CD14-positive monocyte (primary cell): ENCODE measurements at regions not wholly inside any gene's neighbourhood (a gene's known extent, or its start where the extent isn't known, plus 50 kb on each side); places are given as distances from the start of the nearest gene placed in this dataset.

Source experiments
- DNase-seq, 3 donors: peaks; one replicate each; pipeline ENCODE4 v3.0.0-alpha.2; 2011 to 2022
- H2AFZ ChIP-seq: 2 replicates; pipeline ENCODE4 v1.6.0; 2012; ENCODE audit warnings: mild to moderate bottlenecking, low read depth, low read length, inconsistent platforms; ENCODE audit not compliant: insufficient read depth, poor library complexity, severe bottlenecking
- H3K27ac ChIP-seq, 2 donors: 1 replicate in 1 of 2; 2 replicates in 1 of 2; pipeline ENCODE4 v1.5.1; 2012 to 2013; ENCODE audit warnings: low read length in 2 of 2, control low read depth in 1 of 2, inconsistent platforms in 1 of 2, low read depth in 1 of 2, mild to moderate bottlenecking in 1 of 2
- H3K27me3 ChIP-seq, 2 donors: one replicate each; pipeline versions ENCODE4 v1.6.0 to v1.6.1; 2011 to 2013; ENCODE audit warnings: low read length in 2 of 2; ENCODE audit not compliant: control insufficient read depth in 2 of 2, insufficient read depth in 2 of 2
- H3K36me3 ChIP-seq, 2 donors: replicated peaks in 1 of 2; 1 replicate in 1 of 2; 2 replicates in 1 of 2; pipeline versions ENCODE4 v1.5.1 to v1.6.1; 2012 to 2013; ENCODE audit warnings: low read length in 2 of 2, control low read depth in 1 of 2, inconsistent platforms in 1 of 2, mild to moderate bottlenecking in 1 of 2; ENCODE audit not compliant: insufficient read depth in 2 of 2, control insufficient read depth in 1 of 2
- H3K4me1 ChIP-seq, 2 donors: 1 replicate in 1 of 2; 2 replicates in 1 of 2; pipeline versions ENCODE4 v1.5.1 to v1.6.1; 2012 to 2013; ENCODE audit warnings: low read length in 2 of 2, control low read depth in 1 of 2, inconsistent platforms in 1 of 2, mild to moderate bottlenecking in 1 of 2, moderate library complexity in 1 of 2; ENCODE audit not compliant: insufficient read depth in 2 of 2, control insufficient read depth in 1 of 2
- H3K4me2 ChIP-seq: replicated peaks from 2 replicates; pipeline ENCODE3; 2012; ENCODE audit warnings: low read length, moderate library complexity, mild to moderate bottlenecking; ENCODE audit not compliant: poor library complexity, severe bottlenecking; ENCODE audit errors: extremely low read depth
- H3K4me3 ChIP-seq, 3 experiments: fragments of 200-600 bp in 1 of 3; sonication (generic) in 1 of 3; replicated peaks in 1 of 3; 1 replicate in 2 of 3; 2 replicates in 1 of 3; pipeline ENCODE4 v1.5.1; 2011 to 2013; ENCODE audit warnings: low read length in 3 of 3, mild to moderate bottlenecking in 3 of 3, control low read depth in 2 of 3, low read depth in 2 of 3, inconsistent platforms in 1 of 3, moderate library complexity in 1 of 3
- H3K79me2 ChIP-seq: 2 replicates; pipeline ENCODE4 v1.6.0; 2012; ENCODE audit warnings: mild to moderate bottlenecking, control low read depth, inconsistent platforms, low read length, moderate library complexity; ENCODE audit not compliant: insufficient read depth
- H3K9ac ChIP-seq: 2 replicates; pipeline ENCODE4 v1.6.0; 2017; ENCODE audit warnings: low read length, mild to moderate bottlenecking; ENCODE audit not compliant: insufficient read depth, poor library complexity, severe bottlenecking
- H3K9me3 ChIP-seq, 2 donors: replicated peaks in 1 of 2; 1 replicate in 1 of 2; 2 replicates in 1 of 2; pipeline versions ENCODE4 v1.5.1 to v1.6.1; 2012 to 2013; ENCODE audit warnings: low read length in 2 of 2, control low read depth in 1 of 2; ENCODE audit not compliant: control insufficient read depth in 1 of 2, insufficient read depth in 1 of 2
- H4K20me1 ChIP-seq: 2 replicates; pipeline ENCODE4 v1.6.0; 2012; ENCODE audit warnings: mild to moderate bottlenecking, low read length, control low read depth, moderate library complexity; ENCODE audit not compliant: insufficient read depth
- H3K27ac Mint-ChIP-seq, 7 donors: one replicate each; pipeline ENCODE4 v1.8.0; 2020; ENCODE audit warnings: mild to moderate bottlenecking in 7 of 7, mixed read lengths in 7 of 7, moderate library complexity in 6 of 7, inconsistent platforms in 2 of 7
- H3K27me3 Mint-ChIP-seq, 3 donors: one replicate each; pipeline ENCODE4 v1.8.0; 2021 to 2022; ENCODE audit warnings: low read depth in 3 of 3, mild to moderate bottlenecking in 3 of 3, mixed read lengths in 3 of 3, moderate library complexity in 3 of 3, inconsistent platforms in 1 of 3
- H3K36me3 Mint-ChIP-seq, 2 donors: one replicate each; pipeline ENCODE4 v1.8.0; 2020; ENCODE audit warnings: mixed read lengths in 2 of 2, inconsistent platforms in 1 of 2, mild to moderate bottlenecking in 1 of 2
- H3K4me1 Mint-ChIP-seq: one replicate; pipeline ENCODE4 v1.8.0; 2020; ENCODE audit warnings: mild to moderate bottlenecking, mixed read lengths
- H3K4me3 Mint-ChIP-seq, 2 donors: one replicate each; pipeline ENCODE4 v1.8.0; 2020; ENCODE audit warnings: mild to moderate bottlenecking in 2 of 2, mixed read lengths in 2 of 2, moderate library complexity in 1 of 2
- H3K9me3 Mint-ChIP-seq, 7 donors: one replicate each; pipeline ENCODE4 v1.8.0; 2020 to 2022; ENCODE audit warnings: mixed read lengths in 7 of 7, mild to moderate bottlenecking in 6 of 7, moderate library complexity in 6 of 7, inconsistent platforms in 2 of 7
- WGBS: methylation state at CpG from one replicate; pipeline ENCODE4 v1.1.5; 2013; ENCODE audit warnings: missing lambda C conversion rate; ENCODE audit not compliant: insufficient coverage; 5-methylcytosine and 5-hydroxymethylcytosine counted together
- intact Hi-C, 2 donors: fragments of 100-400 bp; cut with micrococcal nuclease; formaldehyde crosslinking; loops; one replicate each; pipeline versions ENCODE4 v1.15.0 to v1.15.1; 2023
- TF ChIP-seq, protein P1 (sequence below): fragments of 200-600 bp; IDR thresholded peaks from one replicate; pipeline ENCODE4 v1.8.0; 2022; ENCODE audit warnings: antibody characterized with exemption, mild to moderate bottlenecking

DNA sequence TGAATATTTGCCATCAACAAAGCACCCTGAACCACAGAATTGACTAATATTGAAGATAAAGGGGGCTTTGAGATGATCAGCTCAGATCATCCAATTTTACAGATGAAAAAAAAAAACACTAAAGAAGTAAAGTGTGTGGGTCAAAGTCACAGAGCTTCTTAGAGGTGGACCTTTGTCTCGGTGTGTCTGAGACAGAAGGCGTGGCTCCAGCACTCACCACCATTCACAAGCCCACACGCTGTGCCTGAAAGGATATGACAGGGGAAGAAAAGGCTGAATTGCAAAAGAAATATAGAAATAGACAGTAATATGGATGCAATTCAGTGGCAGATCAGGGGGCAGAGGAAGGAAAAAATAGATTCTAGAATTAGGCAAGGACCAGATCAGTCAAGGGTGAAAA lies 114.9 kb upstream of the PLXNA4 start:
- Mint-ChIP-seq H3K9me3 (peaks cover 0 to 9% (median 2%) of the 10 kb centered on the region in 7 donors), H3K4me3 (no peak overlapping the region)

DNA sequence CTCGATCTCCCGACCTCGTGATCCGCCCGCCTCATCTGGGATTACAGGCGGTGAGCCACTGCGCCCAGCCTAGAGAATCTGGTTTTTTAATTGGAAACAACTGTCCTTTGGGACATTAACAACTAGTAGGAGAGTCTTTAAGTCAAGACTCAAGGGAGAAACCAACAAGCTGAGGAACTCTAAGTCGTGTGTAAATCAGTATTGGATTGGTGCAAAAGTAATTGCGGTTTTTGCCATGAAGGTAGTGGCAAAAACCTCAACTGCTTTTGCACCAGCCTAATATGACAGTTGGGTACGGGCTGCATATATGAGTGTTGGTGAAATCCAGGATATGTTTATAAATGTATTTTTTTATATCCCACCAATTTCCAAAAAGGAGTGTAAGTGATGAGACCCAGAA lies 113.9 kb upstream of the PLXNA4 start:
- no peak for DNase-seq
- WGBS: 88% methylated on average over 8 of the region's 10 CpGs
- no peaks in the 10 kb centered on the region for H4K20me1 ChIP-seq
- H3K9me3 ChIP-seq: no peaks in the 10 kb centered on the region
- Mint-ChIP-seq H3K27me3 (peaks cover 0 to 6% (median 3%) of the 10 kb centered on the region in 3 donors), H3K27ac (no peak overlapping the region), H3K4me3 (no peak overlapping the region), H3K9me3 (peaks cover 1 to 13% (median 6%) of the 10 kb centered on the region in 7 donors), H3K36me3 (no peaks in the 10 kb centered on the region), H3K4me1 (no peaks in the 10 kb centered on the region)
- no peaks in the 10 kb centered on the region for H3K27me3 ChIP-seq
- no peak overlapping the region for H3K4me2 ChIP-seq
- H3K4me1 ChIP-seq: no peaks in the 10 kb centered on the region
- H3K9ac ChIP-seq: no peak overlapping the region
- no peaks in the 10 kb centered on the region for H3K36me3 ChIP-seq
- H2AFZ ChIP-seq: no peak overlapping the region
- H3K4me3 ChIP-seq: no peak overlapping the region
- TF ChIP-seq, protein P1, sequence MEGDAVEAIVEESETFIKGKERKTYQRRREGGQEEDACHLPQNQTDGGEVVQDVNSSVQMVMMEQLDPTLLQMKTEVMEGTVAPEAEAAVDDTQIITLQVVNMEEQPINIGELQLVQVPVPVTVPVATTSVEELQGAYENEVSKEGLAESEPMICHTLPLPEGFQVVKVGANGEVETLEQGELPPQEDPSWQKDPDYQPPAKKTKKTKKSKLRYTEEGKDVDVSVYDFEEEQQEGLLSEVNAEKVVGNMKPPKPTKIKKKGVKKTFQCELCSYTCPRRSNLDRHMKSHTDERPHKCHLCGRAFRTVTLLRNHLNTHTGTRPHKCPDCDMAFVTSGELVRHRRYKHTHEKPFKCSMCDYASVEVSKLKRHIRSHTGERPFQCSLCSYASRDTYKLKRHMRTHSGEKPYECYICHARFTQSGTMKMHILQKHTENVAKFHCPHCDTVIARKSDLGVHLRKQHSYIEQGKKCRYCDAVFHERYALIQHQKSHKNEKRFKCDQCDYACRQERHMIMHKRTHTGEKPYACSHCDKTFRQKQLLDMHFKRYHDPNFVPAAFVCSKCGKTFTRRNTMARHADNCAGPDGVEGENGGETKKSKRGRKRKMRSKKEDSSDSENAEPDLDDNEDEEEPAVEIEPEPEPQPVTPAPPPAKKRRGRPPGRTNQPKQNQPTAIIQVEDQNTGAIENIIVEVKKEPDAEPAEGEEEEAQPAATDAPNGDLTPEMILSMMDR: no peak
- no peak overlapping the region for H3K27ac ChIP-seq
- H3K79me2 ChIP-seq: no peaks in the 10 kb centered on the region
- intact Hi-C loops: no loop called here

More for the DNA sequence above, 114.9 kb upstream of the PLXNA4 start:
- Histone ChIP-seq H4K20me1 (no peaks in the 10 kb centered on the region), H3K9ac (no peak overlapping the region), H3K27ac (no peak overlapping the region), H3K27me3 (no peaks in the 10 kb centered on the region), H3K9me3 (no peaks in the 10 kb centered on the region), H3K4me3 (no peak overlapping the region), H3K36me3 (no peaks in the 10 kb centered on the region), H3K79me2 (no peaks in the 10 kb centered on the region), H3K4me2 (no peak overlapping the region), H2AFZ (no peak overlapping the region), H3K4me1 (no peaks in the 10 kb centered on the region)
- Mint-ChIP-seq H3K36me3 (no peaks in the 10 kb centered on the region), H3K27ac (no peak overlapping the region), H3K4me1 (no peaks in the 10 kb centered on the region), H3K27me3 (peaks cover 0 to 4% (median 1%) of the 10 kb centered on the region in 3 donors)
- intact Hi-C loops: no loop called here
- TF ChIP-seq, protein P1: no peak
- WGBS: no CpG with 5 or more reads among the region's 3 CpGs
- no peak for DNase-seq
